Fibroblast of mammary gland (primary cell): ENCODE measurements at regions not wholly inside any gene's neighbourhood (a gene's known extent, or its start where the extent isn't known, plus 50 kb on each side); places are given as distances from the start of the nearest gene placed in this dataset.

Experiments
- DNase-seq: peaks from one replicate; pipeline ENCODE4 v3.0.0-alpha.2; 2010; ENCODE audit warnings: low read depth
- H3K4me3 ChIP-seq: 2 replicates; pipeline ENCODE4 v1.5.1; 2011; ENCODE audit warnings: low read depth, mild to moderate bottlenecking, low read length, moderate library complexity; ENCODE audit not compliant: control insufficient read depth
- TF ChIP-seq, protein P1 (sequence below): conservative IDR thresholded peaks from 2 replicates; pipeline ENCODE4 v1.5.1; 2011; ENCODE audit warnings: low read depth, low read length, inconsistent platforms; ENCODE audit not compliant: control insufficient read depth, insufficient read depth

DNA sequence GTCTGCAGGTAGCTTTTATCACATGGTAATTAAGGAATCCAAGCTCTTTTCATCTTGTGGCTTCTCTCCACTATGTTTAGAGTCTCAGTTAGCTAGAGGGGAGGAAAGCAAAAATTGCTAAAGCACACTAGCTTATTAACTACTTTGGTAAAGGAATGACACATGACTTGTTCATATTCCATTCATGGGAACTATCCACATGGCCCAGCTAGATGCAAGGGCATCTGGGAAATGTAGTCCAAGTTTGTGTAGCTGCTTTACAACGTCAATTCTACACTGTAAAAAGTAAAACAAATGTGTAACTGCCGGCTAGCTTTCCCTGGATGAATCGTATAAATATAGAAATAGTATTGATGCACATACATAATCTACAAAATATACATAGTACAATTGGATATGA lies 244.5 kb upstream of the LRFN5 start:
- DNase-seq: peak; percentile 34
- no peak overlapping the region for H3K4me3 ChIP-seq
- TF ChIP-seq, protein P1, sequence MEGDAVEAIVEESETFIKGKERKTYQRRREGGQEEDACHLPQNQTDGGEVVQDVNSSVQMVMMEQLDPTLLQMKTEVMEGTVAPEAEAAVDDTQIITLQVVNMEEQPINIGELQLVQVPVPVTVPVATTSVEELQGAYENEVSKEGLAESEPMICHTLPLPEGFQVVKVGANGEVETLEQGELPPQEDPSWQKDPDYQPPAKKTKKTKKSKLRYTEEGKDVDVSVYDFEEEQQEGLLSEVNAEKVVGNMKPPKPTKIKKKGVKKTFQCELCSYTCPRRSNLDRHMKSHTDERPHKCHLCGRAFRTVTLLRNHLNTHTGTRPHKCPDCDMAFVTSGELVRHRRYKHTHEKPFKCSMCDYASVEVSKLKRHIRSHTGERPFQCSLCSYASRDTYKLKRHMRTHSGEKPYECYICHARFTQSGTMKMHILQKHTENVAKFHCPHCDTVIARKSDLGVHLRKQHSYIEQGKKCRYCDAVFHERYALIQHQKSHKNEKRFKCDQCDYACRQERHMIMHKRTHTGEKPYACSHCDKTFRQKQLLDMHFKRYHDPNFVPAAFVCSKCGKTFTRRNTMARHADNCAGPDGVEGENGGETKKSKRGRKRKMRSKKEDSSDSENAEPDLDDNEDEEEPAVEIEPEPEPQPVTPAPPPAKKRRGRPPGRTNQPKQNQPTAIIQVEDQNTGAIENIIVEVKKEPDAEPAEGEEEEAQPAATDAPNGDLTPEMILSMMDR: no peak

DNA sequence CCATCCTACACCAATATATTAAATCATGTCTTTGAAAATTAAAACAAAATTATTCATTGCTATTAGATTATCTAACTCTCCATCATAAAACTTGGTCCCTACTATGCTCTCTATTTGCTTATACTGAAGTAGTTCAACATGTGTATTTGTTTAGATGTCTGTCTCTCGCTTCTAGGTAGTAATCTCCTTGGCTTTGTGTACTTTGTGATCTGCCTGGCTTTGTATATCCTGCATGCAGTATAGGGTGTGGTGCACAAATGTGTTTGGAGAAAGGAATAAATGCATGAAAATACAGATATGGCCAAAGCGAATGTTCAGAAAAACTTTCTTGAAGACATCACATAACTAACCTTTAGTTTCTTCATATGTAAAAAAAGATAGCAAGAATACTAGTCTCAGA lies 246.6 kb upstream of the LRFN5 start:
- TF ChIP-seq, protein P1: no peak
- no peak for DNase-seq
- no peak overlapping the region for H3K4me3 ChIP-seq

DNA sequence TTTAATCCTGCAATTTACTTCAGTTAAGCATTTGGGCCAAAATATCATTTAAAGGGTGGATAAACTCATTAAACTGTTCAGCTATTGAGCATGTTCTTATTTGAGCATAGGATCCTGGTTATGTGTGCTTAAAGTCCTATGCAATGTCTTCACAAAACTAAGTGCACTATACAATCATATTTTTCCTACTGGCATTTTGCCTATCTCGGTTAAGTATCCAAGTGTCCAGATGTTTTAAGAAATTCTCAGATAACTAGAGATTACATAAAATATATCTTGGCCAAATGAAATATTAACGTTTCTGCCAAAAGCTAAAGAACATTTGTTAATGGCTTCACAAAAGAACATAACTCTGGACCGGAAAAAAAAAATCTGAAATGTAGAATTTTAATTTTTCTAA lies 250.8 kb upstream of the LRFN5 start:
- no peak for DNase-seq
- TF ChIP-seq, protein P1: no peak
- no peak overlapping the region for H3K4me3 ChIP-seq

DNA sequence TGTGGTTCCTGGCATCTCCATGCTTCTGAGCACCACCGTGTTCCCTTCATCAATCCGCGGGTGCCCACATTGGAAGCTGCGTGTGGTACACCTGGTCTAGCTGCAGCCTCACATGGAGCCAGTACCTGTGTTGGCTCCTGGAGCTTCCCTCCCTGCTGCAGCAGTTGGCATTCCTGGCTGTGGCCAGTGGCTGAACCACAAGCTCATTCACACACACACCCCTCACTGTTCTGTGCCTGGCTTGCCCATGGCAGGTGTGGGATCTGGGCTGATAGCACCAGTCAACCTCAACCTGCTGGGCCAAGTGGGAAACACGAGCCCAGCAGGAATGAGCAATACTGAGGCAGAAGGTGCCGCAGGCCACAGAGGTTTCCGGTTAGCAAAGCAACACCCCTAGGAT lies 256.2 kb upstream of the LRFN5 start:
- TF ChIP-seq, protein P1: no peak
- H3K4me3 ChIP-seq: no peak overlapping the region
- no peak for DNase-seq

DNA sequence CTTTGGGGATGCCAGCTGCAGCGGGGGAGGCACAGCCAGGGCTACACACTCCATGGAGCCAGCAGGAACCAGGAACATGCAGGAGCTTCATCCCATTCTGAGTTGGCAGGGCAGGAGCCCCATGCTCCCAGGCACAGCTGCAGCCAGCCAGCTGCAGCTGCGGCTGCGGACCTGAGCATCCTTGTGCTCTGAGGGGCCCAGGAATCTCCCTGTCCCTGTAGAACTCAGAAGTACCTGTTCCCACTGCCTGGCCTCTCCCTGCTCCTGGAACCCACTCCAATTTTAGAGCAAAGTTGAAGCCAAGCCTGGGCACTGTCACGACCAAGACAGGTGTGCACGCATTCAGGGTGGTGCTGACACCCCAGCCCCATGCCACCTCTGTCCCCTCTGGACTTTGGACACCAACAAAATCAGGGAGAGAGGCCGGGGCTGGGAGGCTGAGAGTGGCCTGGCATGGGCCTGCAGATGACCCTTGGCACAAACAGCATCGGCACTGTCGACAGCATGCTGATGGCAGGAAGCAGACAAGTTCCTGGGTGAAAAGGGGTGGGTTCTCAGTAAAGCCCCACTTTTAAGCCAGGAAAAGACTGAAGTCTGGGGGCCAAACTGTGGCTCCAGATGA lies 257.3 kb upstream of the LRFN5 start:
- TF ChIP-seq, protein P1: no peak
- DNase-seq: no peak
- H3K4me3 ChIP-seq: no peak overlapping the region

DNA sequence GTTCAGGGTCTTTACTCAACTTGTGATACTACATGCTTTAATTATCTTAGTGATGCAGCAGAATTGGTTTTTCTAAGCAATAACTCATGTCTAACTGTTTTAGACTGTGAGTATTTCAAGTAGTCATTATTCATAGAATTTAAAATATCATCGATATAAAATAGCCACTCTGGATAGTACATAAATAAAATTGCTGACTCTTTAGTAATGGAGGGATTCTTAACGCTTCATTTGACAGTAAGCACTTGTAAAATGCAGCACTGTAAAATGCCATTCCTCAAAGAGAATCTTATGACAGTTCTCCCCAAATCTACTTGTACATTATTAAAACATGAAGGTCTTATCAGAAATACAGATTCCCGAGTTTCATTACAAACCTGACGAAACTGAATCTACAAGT lies 262.8 kb upstream of the LRFN5 start:
- TF ChIP-seq, protein P1: no peak
- no peak for DNase-seq
- no peak overlapping the region for H3K4me3 ChIP-seq

DNA sequence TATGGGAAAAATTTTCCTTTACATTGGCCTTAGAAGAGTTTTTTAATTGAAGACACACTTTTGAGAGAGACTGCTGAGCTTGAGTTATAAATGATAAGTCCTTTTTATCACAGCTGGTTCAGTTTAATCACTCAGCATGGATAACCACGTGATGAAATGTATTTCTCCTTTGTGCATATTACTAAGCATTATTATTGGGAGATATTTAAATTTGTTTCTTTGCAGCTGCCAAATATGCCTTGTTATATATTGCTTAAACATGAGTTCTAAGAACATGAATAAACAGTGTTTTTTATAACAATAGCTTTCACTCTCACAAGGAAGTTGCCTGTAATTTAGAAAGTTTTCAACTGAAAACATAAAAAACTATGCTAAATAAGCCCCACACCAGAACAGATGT lies 293.5 kb upstream of the LRFN5 start:
- DNase-seq: no peak
- TF ChIP-seq, protein P1: no peak
- no peak overlapping the region for H3K4me3 ChIP-seq
